Muscle layer of colon (tissue), 2 donors: ENCODE measurements at regions not wholly inside any gene's neighbourhood (a gene's known extent, or its start where the extent isn't known, plus 50 kb on each side); places are given as distances from the start of the nearest gene placed in this dataset.
"Not testable (repeated sequence)": the region's sequence is repeated elsewhere in the genome, so short reads cannot be mapped to it uniquely, and the experiment has no call there.

Source experiments
- H3K27ac ChIP-seq: one replicate; pipeline ENCODE4 v1.7.0; 2013; ENCODE audit warnings: low read depth, mild to moderate bottlenecking, low read length, moderate library complexity
- H3K27me3 ChIP-seq, 2 donors: one replicate each; pipeline ENCODE4 v1.7.0; 2013; ENCODE audit warnings: low read length in 2 of 2, mild to moderate bottlenecking in 2 of 2; ENCODE audit not compliant: insufficient read depth in 2 of 2, control insufficient read depth in 1 of 2
- H3K36me3 ChIP-seq: one replicate; pipeline ENCODE4 v1.7.0; 2013; ENCODE audit warnings: mild to moderate bottlenecking, low read length; ENCODE audit not compliant: insufficient read depth
- H3K4me1 ChIP-seq: one replicate; pipeline ENCODE4 v1.7.0; 2013; ENCODE audit warnings: mild to moderate bottlenecking, low read length; ENCODE audit not compliant: insufficient read depth
- H3K4me3 ChIP-seq, 2 donors: one replicate each; pipeline ENCODE4 v1.7.0; 2013; ENCODE audit warnings: low read length in 2 of 2, low read depth in 1 of 2, mild to moderate bottlenecking in 1 of 2, moderate library complexity in 1 of 2
- H3K9ac ChIP-seq: one replicate; pipeline ENCODE4 v1.7.0; 2013; ENCODE audit warnings: low read length
- H3K9me3 ChIP-seq: one replicate; pipeline ENCODE4 v1.7.0; 2013; ENCODE audit warnings: mild to moderate bottlenecking, low read length
- donor health status: abdominal sarcoma.
- donor health status: Adenocarcinoma of cecum.

DNA sequence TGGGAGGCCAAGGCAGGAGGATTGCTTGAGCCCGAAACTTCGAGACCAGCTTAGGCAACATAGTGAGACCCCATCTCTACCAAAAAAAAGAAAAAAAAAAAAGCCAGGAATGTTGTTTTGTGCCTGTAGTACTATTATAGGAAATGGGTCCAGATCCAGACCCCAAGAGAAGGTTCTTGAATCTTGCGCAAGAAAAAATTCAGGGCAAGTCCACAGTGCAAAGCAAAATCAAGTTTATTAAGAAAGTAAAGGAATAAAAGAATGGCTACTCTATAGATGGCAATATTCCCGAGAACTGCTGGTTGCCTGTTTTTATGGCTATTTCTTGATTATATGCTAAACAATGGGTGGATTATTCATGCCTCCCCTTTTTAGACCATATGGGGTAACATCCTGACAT is 51.2 kb upstream of the RDX start:
- H3K9me3 ChIP-seq = no peaks in the 10 kb centered on the region
- H3K27me3 ChIP-seq = no peaks in the 10 kb centered on the region
- H3K9ac ChIP-seq = no peak overlapping the region
- H3K27ac ChIP-seq = no peak overlapping the region
- H3K4me3 ChIP-seq = no peak overlapping the region
- no peaks in the 10 kb centered on the region for H3K36me3 ChIP-seq
- H3K4me1 ChIP-seq = no peaks in the 10 kb centered on the region

DNA sequence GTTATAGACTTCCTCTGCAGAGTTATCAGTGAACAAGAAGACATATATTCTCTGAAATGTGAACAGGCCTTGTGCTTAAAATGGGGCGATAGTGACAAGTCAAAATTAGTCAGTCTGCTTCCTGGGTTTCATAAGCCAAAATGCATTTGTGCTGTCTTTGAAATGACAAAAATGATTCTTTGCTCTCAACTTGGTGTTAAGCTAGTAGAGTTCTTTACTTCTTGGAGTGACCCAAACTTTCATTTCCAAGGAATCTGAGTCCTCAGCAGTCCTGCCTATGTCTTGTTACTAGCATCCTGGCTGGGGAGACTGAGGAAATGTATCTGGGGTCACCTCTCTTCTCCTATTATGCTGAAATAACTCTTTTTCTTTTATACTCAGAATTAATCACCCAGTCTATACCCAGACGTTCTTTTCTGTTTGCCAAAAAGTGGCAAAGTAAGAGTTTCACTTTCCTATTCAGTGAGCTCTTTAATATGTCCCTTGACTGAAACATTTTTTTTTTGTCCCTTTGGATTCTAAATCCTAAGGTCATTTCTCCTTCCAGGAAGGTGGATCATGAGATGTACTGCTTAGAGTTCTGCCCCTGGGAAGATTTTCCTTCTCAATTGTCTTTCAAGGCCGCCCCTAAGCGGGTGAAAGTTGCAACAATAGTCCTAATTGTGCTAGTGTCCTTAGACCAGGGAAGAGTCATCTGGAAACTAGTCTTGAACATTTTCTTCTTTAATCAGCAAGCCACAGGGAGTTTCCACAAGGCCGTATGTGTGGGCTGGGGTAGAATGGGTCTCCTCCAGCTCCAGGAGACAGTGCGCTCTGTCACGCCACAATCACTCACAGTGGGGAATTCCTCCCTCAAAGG is 53.0 kb upstream of the RDX start:
- H3K4me1 ChIP-seq = no peaks in the 10 kb centered on the region
- no peaks in the 10 kb centered on the region for H3K9me3 ChIP-seq
- no peak overlapping the region for H3K9ac ChIP-seq
- H3K27me3 ChIP-seq = no peaks in the 10 kb centered on the region
- H3K4me3 ChIP-seq = no peak overlapping the region
- H3K36me3 ChIP-seq = no peaks in the 10 kb centered on the region
- no peak overlapping the region for H3K27ac ChIP-seq

DNA sequence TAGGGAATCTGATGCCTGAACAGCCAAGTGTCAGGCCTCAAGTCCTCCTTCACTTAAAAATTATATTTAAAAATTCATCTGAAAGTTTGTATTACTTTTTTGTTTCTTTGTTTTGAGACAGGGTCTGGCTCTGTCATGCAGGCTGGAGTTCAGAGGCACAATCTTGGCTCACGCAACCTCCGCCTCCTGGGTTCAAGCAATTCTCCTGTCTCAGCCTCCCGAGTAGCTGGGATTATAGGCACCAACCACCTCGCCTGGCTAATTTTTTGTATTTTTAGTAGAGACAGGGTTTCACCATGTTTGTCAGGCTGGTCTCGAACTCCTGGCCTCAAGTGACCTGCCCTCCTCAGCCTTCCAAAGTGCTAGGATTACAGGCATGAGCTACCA is 53.6 kb upstream of the RDX start:
- H3K36me3 ChIP-seq, H3K27me3 ChIP-seq, H3K4me1 ChIP-seq, H3K4me3 ChIP-seq, H3K9ac ChIP-seq, H3K27ac ChIP-seq, H3K9me3 ChIP-seq: not testable (repeated sequence)

DNA sequence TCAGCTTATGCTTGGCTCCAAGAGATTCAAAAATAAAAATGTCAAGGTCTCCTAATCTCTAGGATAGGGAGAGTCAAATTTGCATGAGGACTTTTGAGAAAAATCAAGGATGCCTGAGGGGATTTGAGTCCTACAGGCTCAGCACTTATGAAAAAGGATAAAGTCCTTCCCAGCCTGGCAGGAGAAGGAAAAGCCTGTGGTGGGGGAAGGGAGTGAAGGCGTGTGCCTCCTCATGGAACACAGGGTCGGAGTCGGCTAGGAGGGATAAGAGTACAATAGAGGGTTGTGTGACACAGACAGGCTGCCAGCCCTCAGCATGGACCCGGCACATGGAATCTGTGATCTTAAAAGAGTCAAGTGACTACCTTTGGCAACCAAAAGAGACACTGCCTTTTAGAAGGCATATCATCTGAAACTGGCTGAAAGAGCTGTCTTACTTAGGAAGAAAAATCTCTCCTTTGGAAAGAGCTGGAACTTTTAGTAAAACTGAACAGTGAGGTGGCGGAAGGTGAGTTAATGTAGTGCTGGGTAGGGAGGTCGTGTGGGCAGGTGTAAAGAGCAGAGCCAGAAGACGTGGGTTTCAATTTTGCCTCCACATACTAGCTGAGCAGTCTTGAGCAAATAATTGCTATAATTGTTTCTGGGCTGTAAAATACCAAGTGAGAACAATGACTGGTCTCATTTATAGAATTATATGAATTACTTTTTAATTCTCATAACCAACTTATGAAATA is 58.8 kb upstream of the RDX start:
- no peaks in the 10 kb centered on the region for H3K4me1 ChIP-seq
- H3K36me3 ChIP-seq = no peaks in the 10 kb centered on the region
- H3K27ac ChIP-seq = no peak overlapping the region
- no peaks in the 10 kb centered on the region for H3K27me3 ChIP-seq
- H3K9me3 ChIP-seq = no peaks in the 10 kb centered on the region
- H3K9ac ChIP-seq = no peak overlapping the region
- H3K4me3 ChIP-seq = no peak overlapping the region

DNA sequence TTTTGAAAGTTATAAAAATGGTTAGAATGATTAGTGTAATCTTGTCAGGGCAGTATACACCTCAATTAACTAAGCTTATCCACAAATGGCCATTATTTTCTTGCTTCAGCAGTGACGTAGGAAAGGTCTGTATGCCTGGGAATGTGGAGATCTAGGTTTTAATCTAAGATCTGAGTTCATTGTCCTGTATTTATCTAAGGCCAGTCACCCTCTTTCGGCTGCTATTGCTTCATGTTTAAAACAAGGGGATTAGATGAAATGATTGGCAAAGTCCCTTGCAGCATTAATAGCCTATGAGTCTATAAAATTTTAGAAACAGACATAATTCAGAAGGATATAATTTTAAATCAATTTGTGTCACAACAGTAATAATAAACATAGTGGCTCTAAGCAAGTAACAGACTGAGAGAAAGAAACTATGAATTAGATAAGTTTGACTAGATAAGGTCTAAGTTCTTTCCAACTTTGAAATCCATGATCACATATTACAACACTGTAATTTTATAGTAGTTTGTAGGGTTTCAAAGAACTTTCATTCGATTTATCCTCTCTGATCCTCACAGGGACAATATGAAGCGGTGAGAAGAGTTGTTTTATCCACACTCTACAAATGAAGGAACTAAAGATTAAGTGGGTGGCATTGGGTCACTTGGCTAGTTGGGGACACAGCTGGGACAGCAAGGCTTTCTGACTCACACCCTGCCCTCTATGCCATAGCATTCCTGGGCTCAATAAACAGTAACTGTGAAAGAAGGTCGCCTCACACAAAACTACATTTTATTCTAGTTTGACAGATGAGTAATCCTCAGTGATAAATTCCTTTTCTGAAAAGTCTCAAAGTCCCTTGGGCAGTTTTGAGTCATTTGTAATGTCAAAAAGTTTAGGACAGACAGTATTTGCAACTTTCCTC is 60.6 kb upstream of the RDX start:
- Histone ChIP-seq H3K9me3 (no peaks in the 10 kb centered on the region), H3K27me3 (no peaks in the 10 kb centered on the region), H3K36me3 (no peaks in the 10 kb centered on the region), H3K9ac (no peak overlapping the region), H3K4me1 (no peaks in the 10 kb centered on the region), H3K4me3 (no peak overlapping the region), H3K27ac (no peak overlapping the region)

DNA sequence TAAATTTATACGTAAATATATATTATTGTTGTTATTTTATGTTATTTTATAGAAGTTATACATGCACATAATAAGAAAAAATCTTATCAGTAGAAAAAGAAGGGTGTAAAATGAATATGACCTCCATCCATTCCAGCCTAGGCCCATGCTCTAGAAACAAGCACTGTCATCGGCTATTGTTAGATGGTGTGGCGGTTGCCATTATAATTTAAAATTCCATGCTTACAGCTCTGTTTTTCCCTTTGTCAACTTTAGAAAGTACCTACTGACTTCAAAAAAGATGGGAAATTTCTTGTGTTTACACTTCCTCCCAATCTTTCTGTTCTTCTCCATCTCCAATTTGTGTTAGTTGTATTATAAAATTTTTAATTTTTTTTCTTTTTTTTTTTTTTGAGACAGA is 61.9 kb upstream of the RDX start:
- no peaks in the 10 kb centered on the region for H3K4me1 ChIP-seq
- H3K9ac ChIP-seq = no peak overlapping the region
- H3K27ac ChIP-seq = no peak overlapping the region
- no peaks in the 10 kb centered on the region for H3K27me3 ChIP-seq
- no peaks in the 10 kb centered on the region for H3K36me3 ChIP-seq
- no peak overlapping the region for H3K4me3 ChIP-seq
- H3K9me3 ChIP-seq = no peaks in the 10 kb centered on the region

DNA sequence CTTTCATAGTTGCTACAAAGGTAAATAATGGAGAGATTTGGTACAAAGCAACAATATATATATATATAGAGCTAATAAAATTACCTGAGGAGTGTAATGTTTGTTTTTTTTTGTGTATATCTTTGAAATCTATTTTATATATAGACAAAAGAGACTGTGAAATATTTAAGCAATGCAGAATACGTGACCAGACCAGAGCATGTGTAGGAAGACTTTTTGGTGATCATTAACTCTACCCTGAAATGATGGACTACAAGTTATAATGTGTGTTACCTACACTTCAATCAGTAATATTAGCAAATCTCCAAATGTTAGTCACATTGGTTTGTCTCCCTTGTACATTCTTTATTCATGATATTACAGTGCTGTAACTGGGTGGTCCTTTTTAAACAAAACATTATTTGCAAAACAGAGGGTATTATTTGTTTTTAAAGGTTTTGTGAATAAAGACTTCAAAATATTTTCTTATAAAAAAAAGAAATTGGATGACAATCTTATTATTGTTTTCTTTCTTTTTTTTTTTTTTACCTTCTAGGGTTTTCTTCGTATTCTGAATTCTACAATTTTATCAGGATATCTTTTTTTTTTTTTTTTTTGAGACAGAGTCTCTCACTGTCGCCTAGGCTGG is 64.5 kb upstream of the RDX start:
- not testable (repeated sequence) for H3K27me3 ChIP-seq, H3K4me3 ChIP-seq, H3K9ac ChIP-seq, H3K4me1 ChIP-seq, H3K36me3 ChIP-seq, H3K27ac ChIP-seq, H3K9me3 ChIP-seq

DNA sequence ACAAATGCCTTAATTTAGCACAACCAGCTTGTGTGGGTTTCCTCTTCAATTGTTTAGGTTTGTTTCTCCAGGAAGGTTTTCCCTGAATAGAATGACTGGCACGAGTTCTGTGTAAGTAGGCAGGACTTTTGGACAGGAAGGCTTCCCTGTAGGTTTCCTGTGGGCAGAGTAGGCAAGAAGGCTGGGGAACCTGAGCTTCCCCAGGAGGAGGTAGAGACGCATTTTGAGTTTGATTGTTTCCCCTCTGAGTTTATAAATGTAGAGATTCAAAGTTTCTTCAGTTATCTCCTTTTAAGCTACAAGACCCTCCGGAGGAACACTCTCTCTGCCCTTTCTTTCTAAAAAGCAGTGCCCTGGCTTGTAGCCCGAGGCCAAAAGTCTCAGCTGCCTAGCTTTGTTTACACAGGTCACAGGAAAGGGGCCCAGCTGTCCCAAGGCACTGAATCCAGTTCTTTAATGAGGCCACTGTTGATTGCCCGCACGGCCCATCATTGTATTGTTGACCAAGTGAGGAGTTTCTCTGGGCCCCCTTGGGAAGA is 66.6 kb upstream of the RDX start:
- Histone ChIP-seq H3K27ac (no peak overlapping the region), H3K4me3 (no peak overlapping the region), H3K36me3 (no peaks in the 10 kb centered on the region), H3K9ac (no peak overlapping the region), H3K9me3 (no peaks in the 10 kb centered on the region), H3K4me1 (peaks cover 5% of the 10 kb centered on the region), H3K27me3 (no peaks in the 10 kb centered on the region)

DNA sequence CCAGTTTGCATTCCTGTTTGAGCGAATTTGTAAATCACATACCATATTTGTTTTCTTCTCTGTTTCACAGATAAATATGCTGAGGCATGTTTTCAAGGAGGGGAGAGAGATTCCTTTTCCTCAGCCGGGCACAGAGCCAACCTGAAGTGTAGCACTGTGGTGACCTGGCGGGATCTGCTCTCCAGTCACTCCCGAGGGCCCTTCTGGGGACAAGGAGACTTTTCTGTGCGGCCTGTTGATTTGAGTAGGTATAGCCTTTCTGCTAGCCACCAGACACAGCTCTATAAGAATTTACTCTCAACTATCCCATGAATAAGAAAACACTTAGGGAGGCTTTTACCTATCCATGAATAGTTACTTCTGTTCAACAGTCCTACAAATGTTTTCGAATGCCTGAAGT is 63.5 kb upstream of the FDX1 start:
- no peak overlapping the region for H3K27ac ChIP-seq
- no peak overlapping the region for H3K4me3 ChIP-seq
- no peak overlapping the region for H3K9ac ChIP-seq

DNA sequence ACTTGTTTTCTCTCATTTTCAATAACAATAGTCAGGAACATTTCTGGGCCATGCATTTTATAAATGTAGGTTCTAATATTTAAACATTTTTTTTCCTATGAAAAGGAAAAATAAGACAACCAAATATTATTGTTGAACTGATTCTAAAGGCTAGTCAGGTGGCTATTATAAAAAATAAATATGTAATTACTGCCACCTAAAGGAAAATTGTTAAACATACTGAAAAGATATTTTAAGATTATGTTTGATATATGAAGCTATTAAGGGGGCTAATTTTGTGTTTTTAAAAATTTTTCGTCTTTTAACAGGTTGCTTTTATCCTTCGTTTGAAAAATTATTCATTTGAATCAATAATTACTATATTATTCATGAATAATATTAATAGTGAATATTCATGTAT is 62.2 kb upstream of the FDX1 start:
- Histone ChIP-seq H3K9me3 (no peaks in the 10 kb centered on the region), H3K9ac (no peak overlapping the region), H3K36me3 (no peaks in the 10 kb centered on the region), H3K4me1 (peaks cover 5% of the 10 kb centered on the region), H3K4me3 (no peak overlapping the region), H3K27ac (no peak overlapping the region), H3K27me3 (no peaks in the 10 kb centered on the region)

More for the DNA sequence above, 63.5 kb upstream of the FDX1 start:
- H3K4me1 ChIP-seq = peaks cover 5% of the 10 kb centered on the region
- H3K9me3 ChIP-seq = no peaks in the 10 kb centered on the region
- no peaks in the 10 kb centered on the region for H3K36me3 ChIP-seq
- no peaks in the 10 kb centered on the region for H3K27me3 ChIP-seq

DNA sequence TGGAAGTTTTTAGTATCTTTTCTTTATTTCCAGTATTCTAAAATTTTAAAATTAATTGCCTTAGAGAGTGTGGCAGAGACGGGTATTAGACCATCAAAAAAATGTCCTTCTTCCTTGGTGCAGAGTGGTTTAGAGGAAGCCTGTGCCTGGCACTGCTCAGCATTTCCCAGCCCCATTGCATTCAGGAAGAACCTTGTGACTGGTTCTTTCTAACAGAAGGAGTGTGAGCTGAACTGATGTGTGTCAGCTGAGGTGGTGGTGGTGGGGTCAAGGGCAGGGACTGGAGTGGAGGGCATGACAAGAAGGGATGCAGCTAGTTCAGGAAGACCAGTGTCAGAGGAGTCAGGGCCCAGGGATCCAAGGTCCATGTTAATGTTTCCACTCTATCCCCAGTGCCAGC is 58.7 kb upstream of the FDX1 start:
- Histone ChIP-seq H3K27ac (no peak overlapping the region), H3K4me3 (no peak overlapping the region), H3K4me1 (peaks cover 5% of the 10 kb centered on the region), H3K9ac (no peak overlapping the region), H3K27me3 (no peaks in the 10 kb centered on the region), H3K36me3 (no peaks in the 10 kb centered on the region), H3K9me3 (no peaks in the 10 kb centered on the region)
